ENCODE measurements at regions not wholly inside any gene's neighbourhood (a gene's known extent, or its start where the extent isn't known, plus 50 kb on each side); places are given as distances from the start of the nearest gene placed in this dataset.

GRCh38 chr13:89255844-89256406, 1584.8 kb downstream of the SLITRK5 start:
- no peak for DNase-seq

GRCh38 chr13:89267734-89268133, 1596.6 kb downstream of the SLITRK5 start:
- no peak for DNase-seq

GRCh38 chr13:89269737-89270136, 1598.6 kb downstream of the SLITRK5 start:
- no peak for DNase-seq

- no peak for DNase-seq
Measured at GRCh38 chr13:89270736-89271135, 1599.6 kb downstream of the SLITRK5 start.

- no peak for DNase-seq
Measured at GRCh38 chr13:89279374-89279773, 1608.2 kb downstream of the SLITRK5 start.

GRCh38 chr13:89281331-89281730, 1610.2 kb downstream of the SLITRK5 start:
- DNase-seq: no peak

- DNase-seq: no peak
Measured at GRCh38 chr13:89282241-89282640, 1611.1 kb downstream of the SLITRK5 start.

GRCh38 chr13:89287381-89287780, 1616.2 kb downstream of the SLITRK5 start:
- DNase-seq: no peak

GRCh38 chr13:89294115-89294867, 1623.1 kb downstream of the SLITRK5 start:
- DNase-seq: no peak

GRCh38 chr13:89307278-89307677, 1636.1 kb downstream of the SLITRK5 start:
- DNase-seq: no peak

GRCh38 chr13:89310943-89311672, 1639.9 kb downstream of the SLITRK5 start:
- no peak for DNase-seq

- no peak for DNase-seq
Measured at GRCh38 chr13:89315287-89315686, 1644.1 kb downstream of the SLITRK5 start.

- no peak for DNase-seq
Measured at GRCh38 chr13:89322466-89322865, 1651.3 kb downstream of the SLITRK5 start.

- no peak for DNase-seq
Measured at GRCh38 chr13:89324582-89324981, 1653.4 kb downstream of the SLITRK5 start.

GRCh38 chr13:89343165-89343564, 1672.0 kb downstream of the SLITRK5 start:
- no peak for DNase-seq

- DNase-seq: no peak
Measured at GRCh38 chr13:89352384-89352783, 1681.2 kb downstream of the SLITRK5 start.

GRCh38 chr13:89361909-89362308, 1690.7 kb downstream of the SLITRK5 start:
- no peak for DNase-seq

- no peak for DNase-seq
Measured at GRCh38 chr13:89363144-89363543, 1692.0 kb downstream of the SLITRK5 start.

- DNase-seq: no peak
Measured at GRCh38 chr13:89372193-89372592, 1701.0 kb downstream of the SLITRK5 start.

GRCh38 chr13:89375839-89376238, 1704.7 kb downstream of the SLITRK5 start:
- no peak for DNase-seq

GRCh38 chr13:89380101-89380500, 1708.9 kb downstream of the SLITRK5 start:
- DNase-seq: no peak

GRCh38 chr13:89382981-89383380, 1711.8 kb downstream of the SLITRK5 start:
- no peak for DNase-seq

GRCh38 chr13:89383891-89384290, 1712.7 kb downstream of the SLITRK5 start:
- no peak for DNase-seq

- DNase-seq: no peak
Measured at GRCh38 chr13:89393758-89394304, 1722.7 kb downstream of the SLITRK5 start.

All from GDM1 (cell line).